ENCODE measurements at regions not wholly inside any gene's neighbourhood (a gene's known extent, or its start where the extent isn't known, plus 50 kb on each side); places are given as distances from the start of the nearest gene placed in this dataset.

GRCh38 chr3:68315964-68316363 lies 616.4 kb downstream of the TAFA4 start:
- TF ChIP-seq CTCF (IDR thresholded peaks at IDR 0.05) (no peak), POLR2A (IDR thresholded peaks at IDR 0.05) (no peak), EP300 (IDR thresholded peaks at IDR 0.05) (no peak), POLR2AphosphoS5 (IDR thresholded peaks at IDR 0.05) (no peak)

Data from sigmoid colon (tissue), 4 donors.